AG09309 (cell line): ENCODE measurements at regions not wholly inside any gene's neighbourhood (a gene's known extent, or its start where the extent isn't known, plus 50 kb on each side); places are given as distances from the start of the nearest gene placed in this dataset.

Experiments
- DNase-seq: peaks from one replicate; pipeline ENCODE4 v3.0.0-alpha.2; 2010; ENCODE audit warnings: low read depth
- H3K4me3 ChIP-seq: 2 replicates; pipeline ENCODE4 v1.5.1; 2011; ENCODE audit warnings: mild to moderate bottlenecking, low read depth, low read length, moderate library complexity; ENCODE audit not compliant: control insufficient read depth
- CTCF ChIP-seq: IDR thresholded peaks from 2 replicates; pipeline ENCODE4 v1.5.1; 2011; ENCODE audit warnings: mild to moderate bottlenecking, low read depth, low read length, inconsistent platforms; ENCODE audit not compliant: insufficient read depth, control insufficient read depth; ENCODE audit errors: missing control alignments

- no peak for DNase-seq
- TF ChIP-seq CTCF: no peak
Measured at GRCh38 chr7:65238785-65239184, 134.9 kb upstream of the ZNF92 start.

GRCh38 chr7:65235586-65235985, 138.1 kb upstream of the ZNF92 start:
- no peak for DNase-seq
- no peak for TF ChIP-seq CTCF
- no peak overlapping the region for H3K4me3 ChIP-seq

More at GRCh38 chr7:65238785-65239184, 134.9 kb upstream of the ZNF92 start:
- no peak overlapping the region for H3K4me3 ChIP-seq

- TF ChIP-seq CTCF: no peak
- DNase-seq: no peak
- H3K4me3 ChIP-seq: no peak overlapping the region
Measured at GRCh38 chr7:65233409-65234034, 140.1 kb upstream of the ZNF92 start.

- no peak for DNase-seq
- TF ChIP-seq CTCF: no peak
- no peak overlapping the region for H3K4me3 ChIP-seq
Measured at GRCh38 chr7:65230231-65230630, 143.4 kb upstream of the ZNF92 start.

- no peak overlapping the region for H3K4me3 ChIP-seq
- DNase-seq: no peak
- no peak for TF ChIP-seq CTCF
Measured at GRCh38 chr7:65225422-65226006, 148.1 kb upstream of the ZNF92 start.

GRCh38 chr7:65222655-65223054, 151.0 kb upstream of the ZNF92 start:
- no peak for TF ChIP-seq CTCF
- no peak overlapping the region for H3K4me3 ChIP-seq
- DNase-seq: no peak
